GM23338 (cell line): ENCODE measurements at regions not wholly inside any gene's neighbourhood (a gene's known extent, or its start where the extent isn't known, plus 50 kb on each side); places are given as distances from the start of the nearest gene placed in this dataset.

Experiments
- ATAC-seq: fragments of 200-7000 bp; cut with Tn5 transposase; 3 replicates; pipeline ENCODE4 v1.9.1; 2020
- DNase-seq: peaks from one replicate; pipeline ENCODE4 v3.0.0-alpha.2; 2015; ENCODE audit warnings: low spot score
- H2AFZ ChIP-seq: fragments of 200-600 bp; sonication (generic); 2 replicates; pipeline ENCODE4 v1.8.0; 2016; ENCODE audit warnings: antibody characterized with exemption, mild to moderate bottlenecking, moderate library complexity
- H3F3A ChIP-seq: fragments of 200-600 bp; sonication (generic); replicated peaks from 2 replicates; pipeline ENCODE4 v1.8.0; 2017; ENCODE audit warnings: antibody characterized with exemption, mixed run types, low read depth
- H3K27ac ChIP-seq: fragments of 200-600 bp; sonication (generic); 2 replicates; pipeline ENCODE4 v1.6.1; 2016; ENCODE audit warnings: low read depth
- H3K27me3 ChIP-seq: fragments of 200-600 bp; sonication (generic); 2 replicates; pipeline ENCODE4 v1.8.0; 2016; ENCODE audit warnings: mild to moderate bottlenecking, mixed run types, moderate library complexity; ENCODE audit not compliant: insufficient read depth
- H3K36me3 ChIP-seq: fragments of 200-600 bp; sonication (generic); 2 replicates; pipeline ENCODE4 v1.8.0; 2016; ENCODE audit warnings: mild to moderate bottlenecking; ENCODE audit not compliant: insufficient read depth
- H3K4me1 ChIP-seq: fragments of 200-600 bp; sonication (generic); 2 replicates; pipeline ENCODE4 v1.8.0; 2016; ENCODE audit warnings: mild to moderate bottlenecking, moderate library complexity; ENCODE audit not compliant: insufficient read depth
- H3K4me2 ChIP-seq: fragments of 200-600 bp; sonication (generic); 2 replicates; pipeline ENCODE4 v1.7.1; 2017; ENCODE audit warnings: mixed run types
- H3K4me3 ChIP-seq: fragments of 200-600 bp; sonication (generic); 2 replicates; pipeline ENCODE4 v1.6.1; 2016; ENCODE audit warnings: mixed run types
- H3K79me2 ChIP-seq: fragments of 200-600 bp; sonication (generic); replicated peaks from 2 replicates; pipeline ENCODE4 v1.8.0; 2017; ENCODE audit warnings: mild to moderate bottlenecking; ENCODE audit not compliant: insufficient read depth
- H3K9me2 ChIP-seq: fragments of 200-600 bp; sonication (generic); 2 replicates; pipeline ENCODE4 v1.8.0; 2017; ENCODE audit not compliant: insufficient read depth
- H4K20me1 ChIP-seq: fragments of 200-600 bp; sonication (generic); replicated peaks from 2 replicates; pipeline ENCODE4 v1.8.0; 2017; ENCODE audit warnings: mild to moderate bottlenecking; ENCODE audit not compliant: insufficient read depth
- H3K27ac Mint-ChIP-seq: 2 replicates; pipeline ENCODE4 v1.8.0; 2020; ENCODE audit warnings: inconsistent platforms, mild to moderate bottlenecking, moderate library complexity, mixed read lengths
- H3K27me3 Mint-ChIP-seq: 3 replicates; pipeline ENCODE4 v1.8.0; 2022; ENCODE audit warnings: low read depth, mild to moderate bottlenecking, moderate library complexity, mixed read lengths, inconsistent platforms; ENCODE audit not compliant: insufficient read depth, poor library complexity
- H3K36me3 Mint-ChIP-seq: 3 replicates; pipeline ENCODE4 v1.8.0; 2021; ENCODE audit warnings: low read depth, mild to moderate bottlenecking, inconsistent platforms, moderate library complexity, mixed read lengths
- H3K4me1 Mint-ChIP-seq: 3 replicates; pipeline ENCODE4 v1.8.0; 2020; ENCODE audit warnings: mild to moderate bottlenecking, inconsistent platforms, mixed read lengths
- H3K4me3 Mint-ChIP-seq: 3 replicates; pipeline ENCODE4 v1.8.0; 2021; ENCODE audit warnings: moderate library complexity, mild to moderate bottlenecking, inconsistent platforms, mixed read lengths
- H3K9me3 Mint-ChIP-seq: 3 replicates; pipeline ENCODE4 v1.8.0; 2020; ENCODE audit warnings: moderate library complexity, mild to moderate bottlenecking, inconsistent platforms, mixed read lengths
- CREB1 ChIP-seq: fragments of 250-450 bp; sonication (Bioruptor Pico); IDR thresholded peaks from 2 replicates; pipeline ENCODE4 v1.5.0; 2020; ENCODE audit warnings: low read depth, mild to moderate bottlenecking, moderate library complexity
- CTCF ChIP-seq, 2 experiments: fragments of 200-600 bp in 1 of 2; sonication (generic) in 1 of 2; conservative IDR thresholded peaks; 2 replicates each; pipeline versions ENCODE4 v1.5.1 to v1.6.1; 2016 to 2017; ENCODE audit warnings: antibody characterized with exemption in 2 of 2, low read depth in 2 of 2, mild to moderate bottlenecking in 2 of 2, moderate library complexity in 1 of 2
- ETS1 ChIP-seq: IDR thresholded peaks from 2 replicates; pipeline ENCODE4 v1.6.1; 2016; ENCODE audit warnings: antibody characterized with exemption
- EZH2 ChIP-seq: fragments of 200-600 bp; sonication (generic); IDR thresholded peaks from one replicate; pipeline ENCODE4 v1.8.0; 2017; ENCODE audit warnings: antibody characterized with exemption, mild to moderate bottlenecking, low read depth; ENCODE audit not compliant: unreplicated experiment
- EZH2phosphoT487 ChIP-seq: fragments of 200-600 bp; sonication (generic); IDR thresholded peaks from one replicate; pipeline ENCODE4 v1.8.1; 2018; ENCODE audit warnings: antibody characterized with exemption; ENCODE audit not compliant: unreplicated experiment
- JUNB ChIP-seq: IDR thresholded peaks from one replicate; pipeline ENCODE4 v1.6.1; 2016; ENCODE audit warnings: antibody characterized with exemption; ENCODE audit not compliant: unreplicated experiment
- NANOG ChIP-seq: IDR thresholded peaks from 2 replicates; pipeline ENCODE4 v1.6.1; 2016; ENCODE audit warnings: antibody characterized with exemption, borderline replicate concordance
- POLR2AphosphoS5 ChIP-seq: IDR thresholded peaks from 2 replicates; pipeline ENCODE4 v1.6.1; 2016; ENCODE audit warnings: antibody characterized with exemption, low read depth
- REST ChIP-seq: IDR thresholded peaks from one replicate; pipeline ENCODE4 v1.6.1; 2018; ENCODE audit warnings: antibody characterized with exemption; ENCODE audit not compliant: unreplicated experiment
- STAT1 ChIP-seq: IDR thresholded peaks from one replicate; pipeline ENCODE4 v1.6.1; 2016; ENCODE audit warnings: antibody characterized with exemption; ENCODE audit not compliant: unreplicated experiment
- ZNF114 ChIP-seq: fragments of 250-450 bp; sonication (Bioruptor Pico); IDR thresholded peaks from 2 replicates; pipeline ENCODE4 v1.5.0; 2020; ENCODE audit warnings: mild to moderate bottlenecking, moderate library complexity
- ZNF331 ChIP-seq: fragments of 250-450 bp; sonication (Bioruptor Pico); IDR thresholded peaks from 2 replicates; pipeline ENCODE4 v1.5.0; 2020; ENCODE audit warnings: low read depth, mild to moderate bottlenecking, moderate library complexity
- ZNF462 ChIP-seq: fragments of 250-450 bp; sonication (Bioruptor Pico); IDR thresholded peaks from 2 replicates; pipeline ENCODE4 v1.5.0; 2020; ENCODE audit warnings: mild to moderate bottlenecking, moderate library complexity

GRCh38 chr18:7482342-7482741, 84.8 kb upstream of the PTPRM start:
- ATAC-seq (no peak), DNase-seq (no peak)
- Mint-ChIP-seq H3K4me3 (no peak overlapping the region), H3K27me3 (no peaks in the 10 kb centered on the region), H3K4me1 (peaks cover 3% of the 10 kb centered on the region), H3K27ac (no peak overlapping the region), H3K9me3 (no peaks in the 10 kb centered on the region), H3K36me3 (no peaks in the 10 kb centered on the region)
- Histone ChIP-seq H3F3A (no peaks in the 10 kb centered on the region), H3K79me2 (no peaks in the 10 kb centered on the region), H3K9me2 (no peaks in the 10 kb centered on the region), H3K36me3 (no peaks in the 10 kb centered on the region), H3K4me2 (no peak overlapping the region), H3K27ac (no peak overlapping the region), H2AFZ (no peak overlapping the region), H3K27me3 (no peaks in the 10 kb centered on the region), H3K4me3 (no peak overlapping the region), H3K4me1 (no peaks in the 10 kb centered on the region), H4K20me1 (no peaks in the 10 kb centered on the region)
- TF ChIP-seq ETS1, result no peak
- TF ChIP-seq CREB1 (CRISPR knock-in tag), result no peak
- no peak for TF ChIP-seq ZNF331 (CRISPR knock-in tag)
- TF ChIP-seq NANOG, result no peak
- TF ChIP-seq STAT1, result no peak
- no peak for TF ChIP-seq JUNB
- no peak for TF ChIP-seq CTCF (conservative IDR thresholded peaks at IDR 0.05; ENCODE audit: low read depth in 2 of 2)
- no peak for TF ChIP-seq EZH2
- TF ChIP-seq POLR2AphosphoS5, result no peak
- no peak for TF ChIP-seq ZNF114 (CRISPR knock-in tag)
- no peak for TF ChIP-seq ZNF462
- no peak for TF ChIP-seq EZH2phosphoT487
- TF ChIP-seq REST, result no peak
